GM12878 (cell line): ENCODE measurements at regions not wholly inside any gene's neighbourhood (a gene's known extent, or its start where the extent isn't known, plus 50 kb on each side); places are given as distances from the start of the nearest gene placed in this dataset.
A peak's percentile ranks its signal among the peaks of the same experiment; 100 is the strongest.

Experiments
- ATAC-seq: fragments of 200-7000 bp; cut with Tn5 transposase; 3 replicates; pipeline ENCODE4 v1.9.1; 2020; ENCODE audit warnings: mild to moderate bottlenecking, moderate library complexity
- BruUV-seq: library from RNA; stranded (reverse); fragments of 400-500 nt; replicated peaks from 2 replicates; lab custom pipeline; 2021; lab: Mats Ljungman, UMichigan
- CTCF ChIA-PET: fragments of 300-600 bp; sonication (Branson Sonifier 250); formaldehyde crosslinking; extraction: SDS; loops from one replicate; lab custom pipeline; 2021; ENCODE audit warnings: inconsistent platforms; lab: Yijun Ruan, JAX
- POLR2A ChIA-PET: fragments of 350-600 bp; formaldehyde crosslinking; extraction: SDS; loops from one replicate; lab custom pipeline; 2021; ENCODE audit warnings: inconsistent platforms; lab: Charles Lee
- RAD21 ChIA-PET: fragments of 300-600 bp; sonication (Branson Sonifier 250); formaldehyde crosslinking; loops from one replicate; lab custom pipeline; 2023; ENCODE audit warnings: antibody characterized with exemption; ENCODE audit not compliant: unreplicated experiment; lab: Charles Lee
- SMC1A ChIA-PET: fragments of 300-600 bp; sonication (Branson Sonifier 250); formaldehyde crosslinking; loops from one replicate; lab custom pipeline; 2023; ENCODE audit not compliant: unreplicated experiment, uncharacterized antibody; lab: Charles Lee
- DNase-seq: peaks from one replicate; pipeline ENCODE4 v3.0.0-alpha.2; 2011; ENCODE audit warnings: low read depth, low spot score
- FAIRE-seq: peaks from 3 replicates; lab custom pipeline; 2011; peaks lifted over from hg19 to GRCh38; lab: Jason Lieb, UNC
- H2AFZ ChIP-seq: 2 replicates; pipeline ENCODE4 v1.6.0; 2011; ENCODE audit warnings: low read depth, low read length, control low read depth; ENCODE audit not compliant: control insufficient read depth
- H3K27ac ChIP-seq: 2 replicates; pipeline ENCODE4 v1.5.1; 2011; ENCODE audit warnings: control low read depth; ENCODE audit not compliant: control insufficient read depth, insufficient read depth
- H3K27me3 ChIP-seq, 2 experiments: replicated peaks in 1 of 2; 2 replicates each; pipeline versions ENCODE4 v1.6.0 to v1.6.1; 2011; ENCODE audit warnings: low read length in 1 of 2; ENCODE audit not compliant: control insufficient read depth in 2 of 2, insufficient read depth in 2 of 2
- H3K36me3 ChIP-seq, 2 experiments: 2 replicates each; pipeline ENCODE4 v1.5.1; 2011; ENCODE audit warnings: low read length in 1 of 2; ENCODE audit not compliant: control insufficient read depth in 2 of 2, insufficient read depth in 2 of 2
- H3K4me1 ChIP-seq: 2 replicates; pipeline ENCODE4 v1.6.1; 2011; ENCODE audit warnings: mild to moderate bottlenecking, low read length, moderate library complexity, mixed read lengths; ENCODE audit not compliant: control insufficient read depth, insufficient read depth
- H3K4me2 ChIP-seq: 2 replicates; pipeline ENCODE4 v1.6.0; 2011; ENCODE audit warnings: control low read depth; ENCODE audit not compliant: control insufficient read depth, insufficient read depth
- H3K4me3 ChIP-seq: fragments of 200-600 bp; sonication (generic); 2 replicates; pipeline ENCODE4 v1.5.1; 2016
- H3K79me2 ChIP-seq: 2 replicates; pipeline ENCODE4 v1.6.0; 2011; ENCODE audit warnings: low read length; ENCODE audit not compliant: control insufficient read depth, insufficient read depth
- H3K9ac ChIP-seq: 2 replicates; pipeline ENCODE4 v1.8.0; 2011; ENCODE audit warnings: low read length, control low read depth, mixed read lengths; ENCODE audit not compliant: control insufficient read depth, insufficient read depth
- H3K9me3 ChIP-seq: replicated peaks from 3 replicates; pipeline ENCODE4 v1.5.1; 2011; ENCODE audit warnings: mild to moderate bottlenecking, low read length; ENCODE audit not compliant: control insufficient read depth, insufficient read depth
- H4K20me1 ChIP-seq: 2 replicates; pipeline ENCODE4 v1.6.0; 2011; ENCODE audit not compliant: control insufficient read depth, insufficient read depth
- CBX5 ChIP-seq: sonication (generic); IDR thresholded peaks from 2 replicates; pipeline ENCODE4 v1.6.1; 2016; ENCODE audit warnings: low read depth, moderate library complexity, mild to moderate bottlenecking, inconsistent platforms
- CTCF ChIP-seq, 3 experiments: IDR thresholded peaks in 2 of 3; conservative IDR thresholded peaks in 1 of 3; 2 replicates each; pipeline ENCODE4 v1.5.1; 2011; ENCODE audit warnings: low read depth in 3 of 3, low read length in 3 of 3, mild to moderate bottlenecking in 3 of 3, control low read depth in 2 of 3, moderate library complexity in 2 of 3, inconsistent platforms in 1 of 3, mixed read lengths in 1 of 3; ENCODE audit not compliant: control insufficient read depth in 2 of 3, insufficient read depth in 1 of 3; ENCODE audit errors: extremely low read depth in 1 of 3
- ESRRA ChIP-seq: IDR thresholded peaks from 2 replicates; pipeline ENCODE4 v1.6.1; 2012; ENCODE audit warnings: mild to moderate bottlenecking, low read length, improper control_type of control experiment
- HCFC1 ChIP-seq: fragments of 150-350 bp; IDR thresholded peaks from 2 replicates; pipeline ENCODE4 v1.6.1; 2014; ENCODE audit warnings: low read length
- IRF3 ChIP-seq: fragments of 450-650 bp; IDR thresholded peaks from 2 replicates; pipeline ENCODE4 v1.6.1; 2014; ENCODE audit warnings: mild to moderate bottlenecking
- MAX ChIP-seq: IDR thresholded peaks from 2 replicates; pipeline ENCODE4 v1.6.1; 2012; ENCODE audit warnings: low read depth, low read length, improper control_type of control experiment
- MTA2 ChIP-seq: fragments of 450-650 bp; IDR thresholded peaks from 2 replicates; pipeline ENCODE4 v1.6.1; 2016; ENCODE audit warnings: low read depth, mild to moderate bottlenecking, moderate library complexity
- NBN ChIP-seq: fragments of 450-650 bp; IDR thresholded peaks from 2 replicates; pipeline ENCODE4 v1.6.1; 2016
- RAD21 ChIP-seq: IDR thresholded peaks from 2 replicates; pipeline ENCODE4 v1.6.1; 2011; ENCODE audit warnings: mild to moderate bottlenecking, low read depth, low read length, moderate library complexity; ENCODE audit not compliant: insufficient read depth
- SP1 ChIP-seq: IDR thresholded peaks from one replicate; pipeline ENCODE4 v1.6.1; 2011; ENCODE audit warnings: low read depth, low read length
- STAT1 ChIP-seq: fragments of 450-650 bp; conservative IDR thresholded peaks from 2 replicates; pipeline ENCODE4 v1.6.1; 2014; ENCODE audit warnings: antibody characterized with exemption, mild to moderate bottlenecking
- ZNF24 ChIP-seq: fragments of 450-650 bp; IDR thresholded peaks from 2 replicates; pipeline ENCODE4 v1.6.1; 2017; ENCODE audit warnings: antibody characterized with exemption, mild to moderate bottlenecking
- ZSCAN29 ChIP-seq: fragments of 450-650 bp; IDR thresholded peaks from 2 replicates; pipeline ENCODE4 v1.6.1; 2017; ENCODE audit warnings: mild to moderate bottlenecking, moderate library complexity
- WGBS: methylation state at CpG from one replicate; pipeline ENCODE4 v1.1.6; 2016; ENCODE audit warnings: low lambda C conversion rate; ENCODE audit not compliant: insufficient replicate concordance, insufficient coverage; ENCODE audit errors: missing lambda C conversion rate; 5-methylcytosine and 5-hydroxymethylcytosine counted together
- in situ Hi-C: fragments of 300-500 bp; cut with MboI; formaldehyde crosslinking; loops from 9 replicates; pipeline ENCODE4 v1.14.3; 2018; ENCODE audit warnings: mixed read lengths
- intact Hi-C: fragments of 100-400 bp; cut with micrococcal nuclease; formaldehyde crosslinking; loops from one replicate; pipeline ENCODE4 v1.14.2; 2022; ENCODE audit not compliant: unreplicated experiment

- Histone ChIP-seq H3K79me2 (no peaks in the 10 kb centered on the region), H3K36me3 (no peaks in the 10 kb centered on the region), H3K9ac (no peak overlapping the region), H3K4me2 (no peak overlapping the region), H3K27ac (no peak overlapping the region), H3K4me1 (no peaks in the 10 kb centered on the region), H4K20me1 (no peaks in the 10 kb centered on the region), H3K27me3 (no peaks in the 10 kb centered on the region), H3K9me3 (peaks cover 6% of the 10 kb centered on the region), H3K4me3 (no peak overlapping the region), H2AFZ (no peak overlapping the region)
- no peak for DNase-seq
- POLR2A ChIA-PET: no interaction called here
- SMC1A ChIA-PET: no interaction called here
- in situ Hi-C loops: no loop called here
- ATAC-seq: no peak
- WGBS: 27% methylated on average over 2 of the region's 2 CpGs
- intact Hi-C loops: no loop called here
- FAIRE-seq: no peak
- CTCF ChIA-PET: interaction anchor here (0.6 to 1.3 kb wide), 3 partner anchors 9 to 685 kb away, joined by 3 to 4 read pairs (median 3); no protein-coding TSS in a partner anchor
- TF ChIP-seq HCFC1 (no peak), IRF3 (no peak), SP1 (no peak), CBX5 (no peak)
- TF ChIP-seq, all 136 proteins: peak for 0
- RAD21 ChIA-PET: no interaction called here
- BruUV-seq: no TSS peak
Observed at GRCh38 chr6:4314201-4314707, 178.9 kb upstream of the ECI2 start.

- Histone ChIP-seq H3K36me3 (no peaks in the 10 kb centered on the region), H3K9ac (no peak overlapping the region), H3K9me3 (peaks cover 6% of the 10 kb centered on the region), H3K27me3 (no peaks in the 10 kb centered on the region), H3K27ac (no peak overlapping the region), H3K79me2 (no peaks in the 10 kb centered on the region), H3K4me1 (no peaks in the 10 kb centered on the region), H2AFZ (no peak overlapping the region), H3K4me2 (no peak overlapping the region), H3K4me3 (no peak overlapping the region), H4K20me1 (no peaks in the 10 kb centered on the region)
- CTCF ChIA-PET: interaction anchor here (1.1 kb wide), 1 partner anchor 644 kb away, joined by 3 read pairs; no protein-coding TSS in a partner anchor
- BruUV-seq: no TSS peak
- intact Hi-C loops (no loop called here), in situ Hi-C loops (no loop called here)
- DNase-seq: no peak
- POLR2A ChIA-PET: no interaction called here
- no peak for TF ChIP-seq CBX5
- TF ChIP-seq ZSCAN29: no peak
- TF ChIP-seq ESRRA: no peak
- TF ChIP-seq STAT1: no peak
- no peak for TF ChIP-seq NBN
- TF ChIP-seq MTA2: no peak
- no peak for TF ChIP-seq MAX
- peak; percentile 5 to 27 (median 10); a peak in 3 of 6 replicates for TF ChIP-seq CTCF (IDR thresholded peaks at IDR 0.05 in 2 of 3, conservative IDR thresholded peaks at IDR 0.05 in 1 of 3; ENCODE audit: control insufficient read depth in 2 of 3, extremely low read depth in 1 of 3, insufficient read depth in 1 of 3, low read depth in 3 of 3, low read length in 3 of 3)
- TF ChIP-seq ZNF24: no peak
- peak; percentile 43 for TF ChIP-seq RAD21
- TF ChIP-seq IRF3: no peak
- RAD21 ChIA-PET: no interaction called here
- SMC1A ChIA-PET: no interaction called here
- WGBS: 27% methylated on average over 2 of the region's 2 CpGs
- ATAC-seq: no peak
- no peak for FAIRE-seq
Observed at GRCh38 chr6:4313044-4313686, 177.8 kb upstream of the ECI2 start.
